Activated CD8-positive, alpha-beta memory T cell treated with anti-CD3 and anti-CD28 coated beads, Interleukin-2, amount 10 ng/mL, durations not matched to agents 7 days and 5 days (primary cell): ENCODE measurements at regions not wholly inside any gene's neighbourhood (a gene's known extent, or its start where the extent isn't known, plus 50 kb on each side); places are given as distances from the start of the nearest gene placed in this dataset.
"Not testable (repeated sequence)": the region's sequence is repeated elsewhere in the genome, so short reads cannot be mapped to it uniquely, and the experiment has no call there.

Experiments used
- ATAC-seq: fragments of 150-1000 bp; cut with Tn5 transposase; one replicate; pipeline ENCODE4 v1.10.0; 2021; ENCODE audit warnings: moderate library complexity
- CTCF ChIA-PET: fragments of 350-600 bp; sonication (Branson Sonifier 250); formaldehyde crosslinking; loops from one replicate; lab custom pipeline; 2021; ENCODE audit warnings: antibody characterized with exemption; lab: Charles Lee
- DNase-seq: peaks from one replicate; pipeline ENCODE4 v3.0.0-alpha.2; 2020
- H3K27ac Mint-ChIP-seq: one replicate; pipeline ENCODE4 v1.8.0; 2021; ENCODE audit warnings: mild to moderate bottlenecking, mixed read lengths
- H3K27me3 Mint-ChIP-seq: one replicate; pipeline ENCODE4 v1.8.0; 2021; ENCODE audit warnings: mixed read lengths
- H3K36me3 Mint-ChIP-seq: one replicate; pipeline ENCODE4 v1.8.0; 2021; ENCODE audit warnings: mild to moderate bottlenecking, mixed read lengths
- H3K4me1 Mint-ChIP-seq: one replicate; pipeline ENCODE4 v1.8.0; 2021; ENCODE audit warnings: mixed read lengths
- H3K4me3 Mint-ChIP-seq: one replicate; pipeline ENCODE4 v1.8.0; 2021; ENCODE audit warnings: mild to moderate bottlenecking, moderate library complexity, mixed read lengths
- H3K9me3 Mint-ChIP-seq: one replicate; pipeline ENCODE4 v1.8.0; 2022; ENCODE audit warnings: low read depth, mixed read lengths

- DNase-seq (no peak), ATAC-seq (no peak)
- H3K4me3 Mint-ChIP-seq: no peak overlapping the region
- H3K27me3 Mint-ChIP-seq: no peaks in the 10 kb centered on the region
- no peaks in the 10 kb centered on the region for H3K4me1 Mint-ChIP-seq
- no peak overlapping the region for H3K27ac Mint-ChIP-seq
- H3K9me3 Mint-ChIP-seq: peaks cover 5% of the 10 kb centered on the region
- CTCF ChIA-PET: no interaction called here
- H3K36me3 Mint-ChIP-seq: no peaks in the 10 kb centered on the region
Measured at GRCh38 chr5:163867738-163868137, 362.3 kb downstream of the MAT2B start.

GRCh38 chr5:163869581-163869980 lies 364.2 kb downstream of the MAT2B start:
- Mint-ChIP-seq H3K4me1 (no peaks in the 10 kb centered on the region), H3K4me3 (no peak overlapping the region), H3K9me3 (peaks cover 5% of the 10 kb centered on the region), H3K36me3 (no peaks in the 10 kb centered on the region), H3K27ac (no peak overlapping the region), H3K27me3 (no peaks in the 10 kb centered on the region)
- ATAC-seq (no peak), DNase-seq (no peak)
- CTCF ChIA-PET: no interaction called here

GRCh38 chr5:163870441-163870840 lies 365.0 kb downstream of the MAT2B start:
- no peaks in the 10 kb centered on the region for H3K4me1 Mint-ChIP-seq
- no peak overlapping the region for H3K27ac Mint-ChIP-seq
- no peak overlapping the region for H3K4me3 Mint-ChIP-seq
- CTCF ChIA-PET: no interaction called here
- ATAC-seq: no peak
- H3K36me3 Mint-ChIP-seq: no peaks in the 10 kb centered on the region
- H3K9me3 Mint-ChIP-seq: peaks cover 4% of the 10 kb centered on the region
- H3K27me3 Mint-ChIP-seq: no peaks in the 10 kb centered on the region
- DNase-seq: no peak

- ATAC-seq (no peak), DNase-seq (no peak)
- no peak overlapping the region for H3K4me3 Mint-ChIP-seq
- no peaks in the 10 kb centered on the region for H3K36me3 Mint-ChIP-seq
- CTCF ChIA-PET: no interaction called here
- peaks cover 2% of the 10 kb centered on the region for H3K9me3 Mint-ChIP-seq
- H3K27me3 Mint-ChIP-seq: no peaks in the 10 kb centered on the region
- H3K4me1 Mint-ChIP-seq: no peaks in the 10 kb centered on the region
- H3K27ac Mint-ChIP-seq: no peak overlapping the region
Measured at GRCh38 chr5:163874431-163874830, 369.0 kb downstream of the MAT2B start.

- H3K27me3 Mint-ChIP-seq, CTCF ChIA-PET, H3K9me3 Mint-ChIP-seq, H3K4me1 Mint-ChIP-seq, ATAC-seq, H3K27ac Mint-ChIP-seq, DNase-seq, H3K4me3 Mint-ChIP-seq, H3K36me3 Mint-ChIP-seq: not testable (repeated sequence)
Measured at GRCh38 chr5:163874912-163875311, 369.5 kb downstream of the MAT2B start.

- Mint-ChIP-seq H3K27me3 (no peaks in the 10 kb centered on the region), H3K4me1 (no peaks in the 10 kb centered on the region), H3K9me3 (peaks cover 2% of the 10 kb centered on the region), H3K4me3 (no peak overlapping the region), H3K27ac (no peak overlapping the region), H3K36me3 (no peaks in the 10 kb centered on the region)
- CTCF ChIA-PET: no interaction called here
- DNase-seq: no peak
- ATAC-seq: no peak
Measured at GRCh38 chr5:163877865-163878264, 372.4 kb downstream of the MAT2B start.

GRCh38 chr5:163878490-163878889 lies 373.1 kb downstream of the MAT2B start:
- Mint-ChIP-seq H3K9me3 (peaks cover 2% of the 10 kb centered on the region), H3K4me3 (no peak overlapping the region), H3K27me3 (no peaks in the 10 kb centered on the region), H3K4me1 (no peaks in the 10 kb centered on the region), H3K36me3 (no peaks in the 10 kb centered on the region), H3K27ac (no peak overlapping the region)
- CTCF ChIA-PET: no interaction called here
- DNase-seq: no peak
- no peak for ATAC-seq

- DNase-seq (no peak), ATAC-seq (no peak)
- CTCF ChIA-PET: no interaction called here
- Mint-ChIP-seq H3K27ac (no peak overlapping the region), H3K36me3 (no peaks in the 10 kb centered on the region), H3K27me3 (no peaks in the 10 kb centered on the region), H3K4me3 (no peak overlapping the region), H3K9me3 (peaks cover 2% of the 10 kb centered on the region), H3K4me1 (no peaks in the 10 kb centered on the region)
Measured at GRCh38 chr5:163880302-163880701, 374.9 kb downstream of the MAT2B start.

GRCh38 chr5:163885117-163885516 lies 379.7 kb downstream of the MAT2B start:
- Mint-ChIP-seq H3K9me3 (peaks cover 6% of the 10 kb centered on the region), H3K27ac (no peak overlapping the region), H3K36me3 (no peaks in the 10 kb centered on the region), H3K4me3 (no peak overlapping the region), H3K27me3 (no peaks in the 10 kb centered on the region), H3K4me1 (no peaks in the 10 kb centered on the region)
- ATAC-seq (no peak), DNase-seq (no peak)
- CTCF ChIA-PET: no interaction called here

GRCh38 chr5:163887854-163888253 lies 382.4 kb downstream of the MAT2B start:
- Mint-ChIP-seq H3K4me1 (no peaks in the 10 kb centered on the region), H3K9me3 (peaks cover 6% of the 10 kb centered on the region), H3K27me3 (no peaks in the 10 kb centered on the region), H3K27ac (no peak overlapping the region), H3K4me3 (no peak overlapping the region), H3K36me3 (no peaks in the 10 kb centered on the region)
- DNase-seq (no peak), ATAC-seq (no peak)
- CTCF ChIA-PET: no interaction called here

- Mint-ChIP-seq H3K4me3 (no peak overlapping the region), H3K27me3 (no peaks in the 10 kb centered on the region), H3K27ac (no peak overlapping the region), H3K36me3 (no peaks in the 10 kb centered on the region), H3K9me3 (peaks cover 6% of the 10 kb centered on the region), H3K4me1 (no peaks in the 10 kb centered on the region)
- DNase-seq: no peak
- CTCF ChIA-PET: no interaction called here
- ATAC-seq: no peak
Measured at GRCh38 chr5:163888366-163888765, 382.9 kb downstream of the MAT2B start.

- H3K4me3 Mint-ChIP-seq: no peak overlapping the region
- H3K27me3 Mint-ChIP-seq: no peaks in the 10 kb centered on the region
- H3K4me1 Mint-ChIP-seq: no peaks in the 10 kb centered on the region
- ATAC-seq: no peak
- no peaks in the 10 kb centered on the region for H3K36me3 Mint-ChIP-seq
- CTCF ChIA-PET: no interaction called here
- DNase-seq: no peak
- H3K27ac Mint-ChIP-seq: no peak overlapping the region
- peaks cover 6% of the 10 kb centered on the region for H3K9me3 Mint-ChIP-seq
Measured at GRCh38 chr5:163889369-163889768, 383.9 kb downstream of the MAT2B start.

GRCh38 chr5:163890261-163890660 lies 384.8 kb downstream of the MAT2B start:
- no peak overlapping the region for H3K27ac Mint-ChIP-seq
- H3K4me3 Mint-ChIP-seq: no peak overlapping the region
- H3K4me1 Mint-ChIP-seq: no peaks in the 10 kb centered on the region
- no peaks in the 10 kb centered on the region for H3K36me3 Mint-ChIP-seq
- peaks cover 6% of the 10 kb centered on the region for H3K9me3 Mint-ChIP-seq
- ATAC-seq: no peak
- DNase-seq: no peak
- CTCF ChIA-PET: no interaction called here
- no peaks in the 10 kb centered on the region for H3K27me3 Mint-ChIP-seq

- no peak for DNase-seq
- no peaks in the 10 kb centered on the region for H3K9me3 Mint-ChIP-seq
- no peaks in the 10 kb centered on the region for H3K4me1 Mint-ChIP-seq
- no peak overlapping the region for H3K4me3 Mint-ChIP-seq
- CTCF ChIA-PET: no interaction called here
- H3K36me3 Mint-ChIP-seq: no peaks in the 10 kb centered on the region
- ATAC-seq: no peak
- H3K27ac Mint-ChIP-seq: no peak overlapping the region
- H3K27me3 Mint-ChIP-seq: no peaks in the 10 kb centered on the region
Measured at GRCh38 chr5:163893281-163893680, 387.9 kb downstream of the MAT2B start.

- no peaks in the 10 kb centered on the region for H3K27me3 Mint-ChIP-seq
- no peak overlapping the region for H3K4me3 Mint-ChIP-seq
- H3K4me1 Mint-ChIP-seq: no peaks in the 10 kb centered on the region
- no peaks in the 10 kb centered on the region for H3K36me3 Mint-ChIP-seq
- no peak overlapping the region for H3K27ac Mint-ChIP-seq
- no peaks in the 10 kb centered on the region for H3K9me3 Mint-ChIP-seq
- ATAC-seq (no peak), DNase-seq (no peak)
- CTCF ChIA-PET: no interaction called here
Measured at GRCh38 chr5:163894645-163895044, 389.2 kb downstream of the MAT2B start.
